Muscle of arm (tissue), 1 donor: ENCODE measurements at regions not wholly inside any gene's neighbourhood (a gene's known extent, or its start where the extent isn't known, plus 50 kb on each side); places are given as distances from the start of the nearest gene placed in this dataset.
"Not testable (repeated sequence)": the region's sequence is repeated elsewhere in the genome, so short reads cannot be mapped to it uniquely, and the experiment has no call there.

Experiments
- DNase-seq: peaks from one replicate; pipeline ENCODE4 v3.0.0-alpha.2; 2013

GRCh38 chr12:11446372-11446771 is 51.0 kb upstream of the PRB2 start:
- no peak for DNase-seq

GRCh38 chr12:11457996-11458645 is 62.8 kb upstream of the PRB2 start:
- DNase-seq = no peak

- DNase-seq = no peak
Observed at GRCh38 chr12:11460343-11461023, 65.1 kb upstream of the PRB2 start.

- no peak for DNase-seq
Observed at GRCh38 chr12:11461433-11461832, 66.1 kb upstream of the PRB2 start.

GRCh38 chr12:11477110-11477509 is 81.7 kb upstream of the PRB2 start:
- DNase-seq = no peak

- no peak for DNase-seq
Observed at GRCh38 chr12:11482955-11483354, 87.6 kb upstream of the PRB2 start.

GRCh38 chr12:11486623-11487444 is 91.5 kb upstream of the PRB2 start:
- DNase-seq = peak; percentile 80

GRCh38 chr12:11496157-11496851 is 100.9 kb upstream of the PRB2 start:
- DNase-seq = no peak

- no peak for DNase-seq
Observed at GRCh38 chr12:11497438-11497837, 102.1 kb upstream of the PRB2 start.

GRCh38 chr12:11497995-11498394 is 102.6 kb upstream of the PRB2 start:
- no peak for DNase-seq

- not testable (repeated sequence) for DNase-seq
Observed at GRCh38 chr12:11498574-11498973, 103.2 kb upstream of the PRB2 start.

GRCh38 chr12:11499806-11500187 is 104.4 kb upstream of the PRB2 start:
- DNase-seq = no peak

GRCh38 chr12:11500188-11500860 is 105.0 kb upstream of the PRB2 start:
- peak; percentile 87 for DNase-seq

- DNase-seq = no peak
Observed at GRCh38 chr12:11500861-11501230, 105.5 kb upstream of the PRB2 start.

GRCh38 chr12:11508699-11509098 is 113.3 kb upstream of the PRB2 start:
- DNase-seq = no peak

- DNase-seq = no peak
Observed at GRCh38 chr12:11509326-11509725, 114.0 kb upstream of the PRB2 start.

GRCh38 chr12:11510671-11511070 is 115.3 kb upstream of the PRB2 start:
- DNase-seq = no peak

- DNase-seq = no peak
Observed at GRCh38 chr12:11513288-11513687, 117.9 kb upstream of the PRB2 start.

GRCh38 chr12:11517080-11517479 is 121.7 kb upstream of the PRB2 start:
- DNase-seq = no peak

GRCh38 chr12:11524446-11524845 is 125.0 kb upstream of the ETV6 start:
- no peak for DNase-seq

- DNase-seq = no peak
Observed at GRCh38 chr12:11534064-11534463, 115.4 kb upstream of the ETV6 start.

GRCh38 chr12:11535127-11535526 is 114.3 kb upstream of the ETV6 start:
- no peak for DNase-seq
